ENCODE measurements at regions not wholly inside any gene's neighbourhood (a gene's known extent, or its start where the extent isn't known, plus 50 kb on each side); places are given as distances from the start of the nearest gene placed in this dataset.
"Not testable (repeated sequence)": the region's sequence is repeated elsewhere in the genome, so short reads cannot be mapped to it uniquely, and the experiment has no call there.

GRCh38 chr10:125605167-125605566, 77.8 kb downstream of the TEX36 start:
- no peak overlapping the region for H3K9ac ChIP-seq (ENCODE audit: low read length)
- no peak overlapping the region for H3K4me3 ChIP-seq (ENCODE audit: low read length)
- peak; percentile 33 for DNase-seq (ENCODE audit: low read depth)
- no peaks in the 10 kb centered on the region for H3K4me1 ChIP-seq (ENCODE audit: control insufficient read depth, insufficient read depth, low read length)
- H3K27me3 ChIP-seq (replicated peaks; ENCODE audit: control insufficient read depth, insufficient read depth, low read length) = peaks cover 3% of the 10 kb centered on the region
- H3K9me3 ChIP-seq (ENCODE audit: control insufficient read depth, low read length) = peaks cover 14% of the 10 kb centered on the region
- no peaks in the 10 kb centered on the region for H3K36me3 ChIP-seq (ENCODE audit: control insufficient read depth, insufficient read depth, low read length, severe bottlenecking)

GRCh38 chr10:125602825-125603224, 80.1 kb downstream of the TEX36 start:
- H3K9me3 ChIP-seq (ENCODE audit: control insufficient read depth, low read length) = peaks cover 20% of the 10 kb centered on the region
- no peak overlapping the region for H3K4me3 ChIP-seq (ENCODE audit: low read length)
- no peaks in the 10 kb centered on the region for H3K4me1 ChIP-seq (ENCODE audit: control insufficient read depth, insufficient read depth, low read length)
- no peak for DNase-seq (ENCODE audit: low read depth)
- H3K9ac ChIP-seq (ENCODE audit: low read length) = no peak overlapping the region
- H3K27me3 ChIP-seq (replicated peaks; ENCODE audit: control insufficient read depth, insufficient read depth, low read length) = peaks cover 3% of the 10 kb centered on the region
- H3K36me3 ChIP-seq (ENCODE audit: control insufficient read depth, insufficient read depth, low read length, severe bottlenecking) = no peaks in the 10 kb centered on the region

- H3K36me3 ChIP-seq (ENCODE audit: control insufficient read depth, insufficient read depth, low read length, severe bottlenecking) = no peaks in the 10 kb centered on the region
- no peak overlapping the region for H3K9ac ChIP-seq (ENCODE audit: low read length)
- no peaks in the 10 kb centered on the region for H3K4me1 ChIP-seq (ENCODE audit: control insufficient read depth, insufficient read depth, low read length)
- DNase-seq (ENCODE audit: low read depth) = no peak
- H3K27me3 ChIP-seq (replicated peaks; ENCODE audit: control insufficient read depth, insufficient read depth, low read length) = peaks cover 3% of the 10 kb centered on the region
- H3K9me3 ChIP-seq (ENCODE audit: control insufficient read depth, low read length) = peaks cover 40% of the 10 kb centered on the region
- no peak overlapping the region for H3K4me3 ChIP-seq (ENCODE audit: low read length)
Observed at GRCh38 chr10:125599194-125599593, 83.8 kb downstream of the TEX36 start.

DNA sequence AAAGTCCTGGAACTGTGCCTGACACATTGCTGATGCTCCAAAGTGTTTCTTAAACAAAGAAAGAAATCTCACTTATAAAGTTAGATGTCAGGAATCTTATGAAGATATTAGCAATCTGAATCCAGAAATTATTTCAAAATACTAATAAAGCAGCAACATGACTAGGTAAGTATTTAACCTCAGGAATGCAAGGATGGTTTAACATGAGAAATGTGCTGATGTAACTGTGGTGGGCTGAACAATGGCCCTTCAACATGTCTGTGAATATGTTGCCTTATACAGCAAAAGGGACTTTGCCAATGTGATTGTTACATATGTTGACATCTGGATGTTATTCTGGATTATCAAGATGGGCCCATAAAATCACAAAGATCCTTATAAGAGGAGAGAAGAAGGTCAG, 87.1 kb downstream of the TEX36 start:
- no peak overlapping the region for H3K4me3 ChIP-seq (ENCODE audit: low read length)
- peaks cover 39% of the 10 kb centered on the region for H3K9me3 ChIP-seq (ENCODE audit: control insufficient read depth, low read length)
- H3K27me3 ChIP-seq (replicated peaks; ENCODE audit: control insufficient read depth, insufficient read depth, low read length) = no peaks in the 10 kb centered on the region
- no peak overlapping the region for H3K9ac ChIP-seq (ENCODE audit: low read length)
- H3K4me1 ChIP-seq (ENCODE audit: control insufficient read depth, insufficient read depth, low read length) = no peaks in the 10 kb centered on the region
- H3K36me3 ChIP-seq (ENCODE audit: control insufficient read depth, insufficient read depth, low read length, severe bottlenecking) = no peaks in the 10 kb centered on the region
- DNase-seq (ENCODE audit: low read depth) = no peak

GRCh38 chr10:125593644-125594043, 89.3 kb downstream of the TEX36 start:
- Histone ChIP-seq H3K36me3 (ENCODE audit: control insufficient read depth, insufficient read depth, low read length, severe bottlenecking) (no peaks in the 10 kb centered on the region), H3K4me3 (ENCODE audit: low read length) (no peak overlapping the region), H3K4me1 (ENCODE audit: control insufficient read depth, insufficient read depth, low read length) (no peaks in the 10 kb centered on the region), H3K27me3 (replicated peaks; ENCODE audit: control insufficient read depth, insufficient read depth, low read length) (no peaks in the 10 kb centered on the region), H3K9me3 (ENCODE audit: control insufficient read depth, low read length) (peaks cover 22% of the 10 kb centered on the region), H3K9ac (ENCODE audit: low read length) (no peak overlapping the region)
- DNase-seq (ENCODE audit: low read depth) = no peak

DNA sequence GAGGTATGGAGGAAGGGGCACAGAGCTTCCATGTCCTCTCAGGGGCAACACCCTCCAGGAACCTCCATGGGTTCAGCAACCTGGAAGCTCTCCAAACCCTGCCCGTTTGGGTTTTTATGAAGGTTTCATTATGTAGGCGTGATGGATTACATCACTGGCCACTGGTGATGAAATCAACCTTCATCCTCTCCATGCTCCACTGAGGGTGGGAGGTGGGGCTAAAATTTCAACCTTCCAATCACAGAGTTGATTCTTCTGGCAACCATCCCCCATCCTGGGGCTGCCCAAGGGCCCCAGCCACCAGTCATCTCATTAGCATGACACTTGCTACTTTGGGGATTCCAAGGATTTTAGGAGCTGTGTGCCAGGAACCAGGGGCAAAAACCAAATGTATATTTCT, 90.1 kb downstream of the TEX36 start:
- Histone ChIP-seq H3K4me1 (ENCODE audit: control insufficient read depth, insufficient read depth, low read length) (no peaks in the 10 kb centered on the region), H3K4me3 (ENCODE audit: low read length) (no peak overlapping the region), H3K36me3 (ENCODE audit: control insufficient read depth, insufficient read depth, low read length, severe bottlenecking) (no peaks in the 10 kb centered on the region), H3K9ac (ENCODE audit: low read length) (no peak overlapping the region), H3K9me3 (ENCODE audit: control insufficient read depth, low read length) (peaks cover 22% of the 10 kb centered on the region), H3K27me3 (replicated peaks; ENCODE audit: control insufficient read depth, insufficient read depth, low read length) (no peaks in the 10 kb centered on the region)
- DNase-seq (ENCODE audit: low read depth) = no peak

DNA sequence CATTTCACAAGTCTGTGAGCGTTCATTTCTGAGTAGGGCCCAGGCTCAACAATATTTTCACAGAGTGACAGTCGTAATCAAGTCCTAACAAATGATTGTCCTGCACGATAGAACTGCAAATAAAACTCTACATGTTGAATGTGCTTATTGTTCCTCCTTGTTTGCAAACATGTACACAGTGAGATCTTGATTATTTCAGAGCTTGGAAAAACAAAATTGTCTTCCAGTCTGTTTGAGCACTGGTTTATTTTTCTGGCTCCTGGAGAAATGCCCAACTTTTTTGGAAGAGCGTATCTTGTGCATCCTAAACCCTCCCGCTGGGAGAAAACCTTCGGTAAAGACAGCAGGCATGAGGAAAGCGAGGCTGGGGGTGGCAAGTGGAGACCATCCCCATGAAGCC, 91.1 kb downstream of the TEX36 start:
- no peak overlapping the region for H3K9ac ChIP-seq (ENCODE audit: low read length)
- no peak overlapping the region for H3K4me3 ChIP-seq (ENCODE audit: low read length)
- H3K9me3 ChIP-seq (ENCODE audit: control insufficient read depth, low read length) = peaks cover 19% of the 10 kb centered on the region
- H3K27me3 ChIP-seq (replicated peaks; ENCODE audit: control insufficient read depth, insufficient read depth, low read length) = no peaks in the 10 kb centered on the region
- no peaks in the 10 kb centered on the region for H3K36me3 ChIP-seq (ENCODE audit: control insufficient read depth, insufficient read depth, low read length, severe bottlenecking)
- no peak for DNase-seq (ENCODE audit: low read depth)
- H3K4me1 ChIP-seq (ENCODE audit: control insufficient read depth, insufficient read depth, low read length) = no peaks in the 10 kb centered on the region

DNA sequence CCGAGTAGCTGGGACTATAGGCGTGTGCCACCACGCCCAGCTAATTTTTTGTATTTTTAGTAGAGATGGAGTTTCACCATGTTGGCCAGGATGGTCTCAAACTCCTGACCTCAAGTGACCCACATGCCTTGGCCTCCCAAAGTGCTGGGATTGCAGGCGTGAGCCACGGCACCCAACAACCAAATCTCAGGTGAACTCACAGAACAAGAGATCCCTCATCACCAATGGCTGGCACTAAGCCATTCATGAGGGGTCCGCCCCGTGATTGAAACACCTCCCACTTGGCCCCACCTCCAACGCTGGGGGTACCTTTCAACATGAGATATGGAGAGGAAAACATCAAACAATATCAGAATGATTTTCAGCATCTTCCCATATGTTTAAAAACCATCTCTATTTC, 94.2 kb downstream of the TEX36 start:
- not testable (repeated sequence) for DNase-seq (ENCODE audit: low read depth)

DNA sequence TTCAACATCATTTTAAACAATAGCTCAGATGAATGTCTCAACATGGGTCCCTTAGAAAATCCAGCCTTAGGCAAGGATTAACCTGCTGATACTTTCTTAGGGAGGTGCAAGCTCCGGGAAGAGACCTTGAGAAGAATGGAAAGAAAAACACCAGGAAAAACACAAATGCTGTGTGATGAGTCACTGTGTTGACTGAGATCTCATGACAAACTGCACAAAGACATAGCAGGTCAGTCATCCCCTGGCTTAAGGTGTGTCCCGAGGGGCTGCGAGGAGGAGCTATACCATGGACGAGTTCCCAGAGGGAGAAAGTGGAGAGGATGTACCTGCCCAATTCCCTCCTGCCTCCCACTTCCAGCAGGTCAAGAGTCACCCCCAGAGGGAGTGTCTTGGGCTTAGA, 98.0 kb downstream of the TEX36 start:
- DNase-seq (ENCODE audit: low read depth) = no peak
- peaks cover 4% of the 10 kb centered on the region for H3K27me3 ChIP-seq (replicated peaks; ENCODE audit: control insufficient read depth, insufficient read depth, low read length)
- no peak overlapping the region for H3K4me3 ChIP-seq (ENCODE audit: low read length)
- H3K9me3 ChIP-seq (ENCODE audit: control insufficient read depth, low read length) = no peaks in the 10 kb centered on the region
- H3K36me3 ChIP-seq (ENCODE audit: control insufficient read depth, insufficient read depth, low read length, severe bottlenecking) = no peaks in the 10 kb centered on the region
- H3K9ac ChIP-seq (ENCODE audit: low read length) = no peak overlapping the region
- H3K4me1 ChIP-seq (ENCODE audit: control insufficient read depth, insufficient read depth, low read length) = no peaks in the 10 kb centered on the region

More for the DNA sequence above, 94.2 kb downstream of the TEX36 start:
- H3K9ac ChIP-seq (ENCODE audit: low read length); H3K36me3 ChIP-seq (ENCODE audit: control insufficient read depth, insufficient read depth, low read length, severe bottlenecking); H3K4me3 ChIP-seq (ENCODE audit: low read length); H3K9me3 ChIP-seq (ENCODE audit: control insufficient read depth, low read length); H3K4me1 ChIP-seq (ENCODE audit: control insufficient read depth, insufficient read depth, low read length); H3K27me3 ChIP-seq (replicated peaks; ENCODE audit: control insufficient read depth, insufficient read depth, low read length): not testable (repeated sequence)

GRCh38 chr10:125578658-125579315, 104.2 kb downstream of the TEX36 start:
- Histone ChIP-seq H3K36me3 (ENCODE audit: control insufficient read depth, insufficient read depth, low read length, severe bottlenecking) (no peaks in the 10 kb centered on the region), H3K9me3 (ENCODE audit: control insufficient read depth, low read length) (no peaks in the 10 kb centered on the region), H3K4me3 (ENCODE audit: low read length) (no peak overlapping the region), H3K27me3 (replicated peaks; ENCODE audit: control insufficient read depth, insufficient read depth, low read length) (no peaks in the 10 kb centered on the region), H3K4me1 (ENCODE audit: control insufficient read depth, insufficient read depth, low read length) (no peaks in the 10 kb centered on the region), H3K9ac (ENCODE audit: low read length) (no peak overlapping the region)
- DNase-seq (ENCODE audit: low read depth) = no peak

- Histone ChIP-seq H3K9ac (ENCODE audit: low read length) (no peak overlapping the region), H3K27me3 (replicated peaks; ENCODE audit: control insufficient read depth, insufficient read depth, low read length) (no peaks in the 10 kb centered on the region), H3K4me1 (ENCODE audit: control insufficient read depth, insufficient read depth, low read length) (no peaks in the 10 kb centered on the region), H3K9me3 (ENCODE audit: control insufficient read depth, low read length) (no peaks in the 10 kb centered on the region), H3K4me3 (ENCODE audit: low read length) (no peak overlapping the region), H3K36me3 (ENCODE audit: control insufficient read depth, insufficient read depth, low read length, severe bottlenecking) (no peaks in the 10 kb centered on the region)
- no peak for DNase-seq (ENCODE audit: low read depth)
Observed at GRCh38 chr10:125575843-125576242, 107.1 kb downstream of the TEX36 start.

DNA sequence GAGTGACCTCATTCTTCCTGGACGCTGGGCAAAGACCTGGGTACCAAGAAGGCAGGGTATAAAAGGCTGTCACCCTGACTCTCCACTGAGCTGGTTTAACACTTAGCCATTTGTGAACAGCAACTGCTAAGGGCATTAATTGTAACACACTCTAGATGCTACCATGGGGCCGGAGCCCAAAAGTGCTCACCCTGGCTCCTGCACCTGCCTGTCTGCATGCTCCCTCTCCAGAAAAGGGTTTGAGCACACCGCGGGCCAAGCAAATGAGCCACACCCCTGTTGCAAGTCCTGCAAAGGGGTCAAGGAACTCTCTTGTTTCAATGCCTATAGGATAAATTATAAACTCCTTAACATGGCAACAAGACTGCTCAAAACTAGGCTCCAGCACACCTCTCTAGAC, 114.8 kb downstream of the TEX36 start:
- Histone ChIP-seq H3K9me3 (ENCODE audit: control insufficient read depth, low read length) (peaks cover 5% of the 10 kb centered on the region), H3K4me3 (ENCODE audit: low read length) (no peak overlapping the region), H3K27me3 (replicated peaks; ENCODE audit: control insufficient read depth, insufficient read depth, low read length) (peaks cover 36% of the 10 kb centered on the region), H3K9ac (ENCODE audit: low read length) (no peak overlapping the region), H3K4me1 (ENCODE audit: control insufficient read depth, insufficient read depth, low read length) (peaks cover 4% of the 10 kb centered on the region), H3K36me3 (ENCODE audit: control insufficient read depth, insufficient read depth, low read length, severe bottlenecking) (no peaks in the 10 kb centered on the region)
- no peak for DNase-seq (ENCODE audit: low read depth)
